Progenitor cell of endocrine pancreas (in vitro differentiated cells): ENCODE measurements at regions not wholly inside any gene's neighbourhood (a gene's known extent, or its start where the extent isn't known, plus 50 kb on each side); places are given as distances from the start of the nearest gene placed in this dataset.
"Not testable (repeated sequence)": the region's sequence is repeated elsewhere in the genome, so short reads cannot be mapped to it uniquely, and the experiment has no call there.

Experiments
- DNase-seq: peaks from one replicate; pipeline ENCODE4 v3.0.0; 2021; ENCODE audit warnings: low spot score; ENCODE audit not compliant: unreplicated experiment
- H3K27ac Mint-ChIP-seq: 2 replicates; pipeline ENCODE4 v1.8.0; 2021; ENCODE audit warnings: mild to moderate bottlenecking, moderate library complexity, mixed read lengths
- H3K27me3 Mint-ChIP-seq: 2 replicates; pipeline ENCODE4 v1.8.0; 2021; ENCODE audit warnings: mixed read lengths
- H3K36me3 Mint-ChIP-seq: 2 replicates; pipeline ENCODE4 v1.8.0; 2022; ENCODE audit warnings: mixed read lengths; ENCODE audit not compliant: insufficient read depth
- H3K4me1 Mint-ChIP-seq: 2 replicates; pipeline ENCODE4 v1.8.0; 2021; ENCODE audit warnings: low read depth, mixed read lengths
- H3K4me3 Mint-ChIP-seq: 2 replicates; pipeline ENCODE4 v1.8.0; 2021; ENCODE audit warnings: low read depth, mild to moderate bottlenecking, moderate library complexity, mixed read lengths
- H3K9me3 Mint-ChIP-seq: 2 replicates; pipeline ENCODE4 v1.8.0; 2021; ENCODE audit warnings: low read depth, mixed read lengths
- TF ChIP-seq, protein P1 (sequence below): fragments of 200-600 bp; sonication (generic); IDR thresholded peaks from one replicate; pipeline ENCODE4 v1.5.0; 2021; ENCODE audit warnings: antibody characterized with exemption, mild to moderate bottlenecking; ENCODE audit not compliant: unreplicated experiment

DNA sequence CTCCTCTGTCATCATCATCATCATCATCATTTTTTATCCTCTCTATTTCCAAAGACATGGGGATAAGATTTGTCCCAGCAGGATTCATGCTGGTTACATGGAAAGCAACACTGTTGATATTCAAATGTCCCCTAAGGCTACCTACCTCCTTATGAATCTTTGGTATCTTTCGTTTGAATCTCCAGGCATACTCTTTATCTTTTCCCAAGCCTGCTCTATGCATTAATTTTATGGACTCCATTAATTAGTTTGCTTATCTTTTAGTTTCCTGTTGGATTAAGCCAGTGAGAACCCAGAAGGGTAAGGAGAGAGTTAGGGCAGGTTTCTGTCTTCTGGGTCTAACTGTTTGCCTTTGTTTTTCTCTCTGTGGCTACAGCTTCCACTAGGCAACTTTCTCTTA, 129.6 kb upstream of the GOT2 start:
- Mint-ChIP-seq H3K4me3 (no peak overlapping the region), H3K27me3 (peaks cover 3% of the 10 kb centered on the region), H3K27ac (no peak overlapping the region), H3K9me3 (peaks cover 3% of the 10 kb centered on the region), H3K4me1 (peaks cover 1% of the 10 kb centered on the region), H3K36me3 (no peaks in the 10 kb centered on the region)
- TF ChIP-seq, protein P1, sequence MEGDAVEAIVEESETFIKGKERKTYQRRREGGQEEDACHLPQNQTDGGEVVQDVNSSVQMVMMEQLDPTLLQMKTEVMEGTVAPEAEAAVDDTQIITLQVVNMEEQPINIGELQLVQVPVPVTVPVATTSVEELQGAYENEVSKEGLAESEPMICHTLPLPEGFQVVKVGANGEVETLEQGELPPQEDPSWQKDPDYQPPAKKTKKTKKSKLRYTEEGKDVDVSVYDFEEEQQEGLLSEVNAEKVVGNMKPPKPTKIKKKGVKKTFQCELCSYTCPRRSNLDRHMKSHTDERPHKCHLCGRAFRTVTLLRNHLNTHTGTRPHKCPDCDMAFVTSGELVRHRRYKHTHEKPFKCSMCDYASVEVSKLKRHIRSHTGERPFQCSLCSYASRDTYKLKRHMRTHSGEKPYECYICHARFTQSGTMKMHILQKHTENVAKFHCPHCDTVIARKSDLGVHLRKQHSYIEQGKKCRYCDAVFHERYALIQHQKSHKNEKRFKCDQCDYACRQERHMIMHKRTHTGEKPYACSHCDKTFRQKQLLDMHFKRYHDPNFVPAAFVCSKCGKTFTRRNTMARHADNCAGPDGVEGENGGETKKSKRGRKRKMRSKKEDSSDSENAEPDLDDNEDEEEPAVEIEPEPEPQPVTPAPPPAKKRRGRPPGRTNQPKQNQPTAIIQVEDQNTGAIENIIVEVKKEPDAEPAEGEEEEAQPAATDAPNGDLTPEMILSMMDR: no peak
- no peak for DNase-seq

DNA sequence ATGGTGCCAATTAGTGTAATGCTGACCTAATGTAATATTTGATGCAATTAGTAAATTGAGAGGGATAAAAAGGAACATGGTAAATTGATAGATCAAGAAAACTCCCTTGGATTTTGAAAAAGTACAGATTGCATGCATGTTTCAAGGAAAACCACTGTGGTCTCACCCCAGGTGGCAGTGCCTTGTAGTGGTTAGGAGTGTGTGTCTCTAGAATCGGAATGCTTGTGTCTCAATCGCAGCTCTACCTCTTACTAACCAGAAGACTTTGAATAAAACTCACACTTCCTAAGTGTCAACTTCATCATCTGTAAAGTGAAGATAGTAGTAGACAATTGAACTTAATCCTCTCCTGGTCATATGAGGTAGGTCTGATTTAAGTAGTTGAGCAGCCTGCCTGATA, 128.9 kb upstream of the GOT2 start:
- Mint-ChIP-seq H3K9me3 (peaks cover 6% of the 10 kb centered on the region), H3K4me1 (peaks cover 1% of the 10 kb centered on the region), H3K36me3 (no peaks in the 10 kb centered on the region), H3K27me3 (peaks cover 3% of the 10 kb centered on the region), H3K27ac (no peak overlapping the region), H3K4me3 (no peak overlapping the region)
- TF ChIP-seq, protein P1: no peak
- DNase-seq: no peak

DNA sequence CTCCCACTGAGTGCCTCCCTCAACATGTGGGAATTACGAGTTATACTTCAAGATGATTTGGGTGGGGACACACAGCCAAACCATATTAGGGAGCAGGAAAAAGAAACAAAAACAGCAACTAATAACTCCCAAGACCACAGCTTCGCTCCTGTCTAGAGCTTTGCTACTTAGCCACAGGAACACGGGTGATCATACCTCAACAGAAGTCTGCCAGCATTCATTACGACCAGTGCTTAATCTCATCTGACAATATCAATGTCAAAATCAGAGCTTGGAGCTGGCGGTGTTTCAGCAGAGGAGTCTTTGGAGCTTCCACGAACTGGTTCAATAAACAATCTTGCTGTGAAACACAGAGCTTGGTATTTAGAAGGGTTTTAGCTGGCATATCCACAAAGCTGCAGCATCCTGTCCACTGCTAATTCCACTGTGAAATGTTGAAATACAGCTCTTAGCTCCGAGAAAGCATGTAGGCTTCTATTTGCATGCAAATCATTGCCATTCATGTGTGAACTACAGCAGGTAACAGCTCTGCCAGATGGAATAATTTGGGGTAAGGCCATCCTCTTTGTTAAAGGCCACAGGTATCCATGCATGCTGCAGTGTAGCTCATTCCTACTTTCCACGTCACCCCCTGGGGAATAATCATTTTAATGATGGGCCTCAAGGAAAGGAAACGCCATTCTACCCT, 128.4 kb upstream of the GOT2 start:
- Mint-ChIP-seq H3K27me3 (peaks cover 3% of the 10 kb centered on the region), H3K9me3 (peaks cover 6% of the 10 kb centered on the region), H3K4me3 (no peak overlapping the region), H3K27ac (no peak overlapping the region), H3K36me3 (no peaks in the 10 kb centered on the region), H3K4me1 (peaks cover 1% of the 10 kb centered on the region)
- DNase-seq: no peak
- TF ChIP-seq, protein P1: no peak

DNA sequence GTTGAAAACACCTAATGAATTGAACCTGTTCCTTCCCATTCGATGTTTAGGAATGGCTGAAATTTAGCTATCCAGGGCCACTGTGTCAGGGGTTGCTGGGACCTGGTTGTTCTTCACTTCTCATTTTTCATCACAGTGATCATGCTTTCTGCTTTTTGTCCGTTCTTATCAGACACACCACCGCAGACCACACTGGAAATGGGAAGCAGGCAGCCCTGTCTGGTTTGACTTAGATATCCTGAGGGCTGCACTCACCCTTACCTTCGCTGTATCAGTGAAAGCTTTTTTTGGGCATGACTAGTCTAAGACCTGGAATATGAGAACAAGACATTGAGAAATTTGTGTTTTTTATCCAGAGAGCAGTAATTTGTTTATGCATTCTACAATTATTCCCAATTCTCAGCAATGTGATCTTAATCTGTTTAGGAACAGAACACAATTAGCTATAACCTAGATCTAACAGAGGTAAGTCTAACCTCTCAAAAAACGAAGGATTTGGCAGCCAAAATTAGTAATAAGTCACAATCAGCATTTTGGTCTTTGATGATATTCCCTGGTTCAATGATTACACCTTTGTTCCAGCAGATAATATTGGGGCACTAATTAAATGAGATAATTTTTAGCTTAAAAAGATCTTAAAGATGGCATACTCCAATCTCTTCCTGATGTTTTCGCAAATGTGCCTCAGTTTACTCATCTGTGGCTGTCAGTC, 126.0 kb upstream of the GOT2 start:
- no peak overlapping the region for H3K27ac Mint-ChIP-seq
- H3K9me3 Mint-ChIP-seq: peaks cover 6% of the 10 kb centered on the region
- H3K4me3 Mint-ChIP-seq: no peak overlapping the region
- H3K4me1 Mint-ChIP-seq: peaks cover 1% of the 10 kb centered on the region
- no peaks in the 10 kb centered on the region for H3K36me3 Mint-ChIP-seq
- TF ChIP-seq, protein P1: no peak
- no peak for DNase-seq
- peaks cover 3% of the 10 kb centered on the region for H3K27me3 Mint-ChIP-seq

DNA sequence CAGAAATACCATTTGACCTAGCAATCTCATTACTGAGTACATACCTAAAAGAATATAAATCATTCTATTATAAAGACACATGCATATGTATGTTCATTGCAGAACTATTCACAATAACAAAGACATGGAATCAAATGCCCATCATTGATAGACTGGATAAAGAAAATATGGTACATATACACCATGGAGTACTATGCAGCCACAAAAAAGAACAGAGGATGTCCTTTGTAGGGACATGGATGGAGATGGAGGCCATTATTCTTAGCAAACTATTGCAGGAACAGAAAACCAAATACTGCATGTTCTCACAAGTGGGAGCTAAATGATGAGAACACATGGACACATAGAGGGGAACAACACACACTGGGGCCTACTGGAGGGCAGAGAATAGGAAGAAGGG, 124.5 kb upstream of the GOT2 start:
- H3K27ac Mint-ChIP-seq, DNase-seq, H3K4me3 Mint-ChIP-seq, H3K27me3 Mint-ChIP-seq, H3K4me1 Mint-ChIP-seq, H3K36me3 Mint-ChIP-seq, H3K9me3 Mint-ChIP-seq: not testable (repeated sequence)

DNA sequence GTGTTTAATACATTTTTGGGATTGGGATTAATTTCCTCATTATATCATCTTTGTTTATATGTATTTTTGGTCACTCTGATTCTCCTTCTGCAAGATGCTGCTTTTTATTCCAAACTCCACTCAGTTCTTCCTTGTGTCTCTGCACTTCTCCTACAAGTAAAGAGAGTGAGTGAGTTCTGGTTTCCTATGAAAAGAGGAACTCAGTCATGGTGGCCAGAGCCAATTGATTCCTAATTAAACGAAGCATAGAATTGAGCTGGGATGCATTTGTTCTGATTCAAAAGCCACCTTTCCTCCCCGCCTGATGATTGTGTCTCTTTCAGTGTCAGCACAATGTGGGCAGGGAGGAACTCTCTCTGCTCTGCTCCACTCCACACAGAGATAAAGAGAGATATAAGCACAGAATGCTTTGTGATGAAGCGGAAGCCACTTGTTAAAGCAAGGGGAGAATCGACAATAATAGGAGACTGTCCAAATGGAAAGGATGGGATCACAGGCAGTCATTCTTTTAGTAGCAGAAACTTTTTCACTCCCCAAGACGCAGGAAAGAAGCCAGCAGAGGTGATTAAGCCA, 121.3 kb upstream of the GOT2 start:
- H3K36me3 Mint-ChIP-seq: no peaks in the 10 kb centered on the region
- H3K27ac Mint-ChIP-seq: no peak overlapping the region
- H3K27me3 Mint-ChIP-seq: peaks cover 4% of the 10 kb centered on the region
- peaks cover 3% of the 10 kb centered on the region for H3K9me3 Mint-ChIP-seq
- no peak overlapping the region for H3K4me3 Mint-ChIP-seq
- no peak for DNase-seq
- peaks cover 4% of the 10 kb centered on the region for H3K4me1 Mint-ChIP-seq
- TF ChIP-seq, protein P1: no peak
